NCI-H2227 treated with DMSO at 0.1 percent for 48 hours (cell line): ENCODE measurements at regions not wholly inside any gene's neighbourhood (a gene's known extent, or its start where the extent isn't known, plus 50 kb on each side); places are given as distances from the start of the nearest gene placed in this dataset.

Source experiments
- DNase-seq: peaks from one replicate; lab custom pipeline; 2025; lab: John Stamatoyannopoulos, UW

- no peak for DNase-seq
Measured at GRCh38 chr7:80403686-80404241, 108.1 kb downstream of the GNAT3 start.

- no peak for DNase-seq
Measured at GRCh38 chr7:80401708-80402107, 110.2 kb downstream of the GNAT3 start.

GRCh38 chr7:80393786-80394185 lies 118.1 kb downstream of the GNAT3 start:
- no peak for DNase-seq

- DNase-seq = peak; percentile 30
Measured at GRCh38 chr7:80392229-80393169, 119.4 kb downstream of the GNAT3 start.

- DNase-seq = no peak
Measured at GRCh38 chr7:80387634-80388193, 124.2 kb downstream of the GNAT3 start.

GRCh38 chr7:80386686-80387085 lies 125.2 kb downstream of the GNAT3 start:
- no peak for DNase-seq

- DNase-seq = no peak
Measured at GRCh38 chr7:80385508-80385907, 126.4 kb downstream of the GNAT3 start.

- DNase-seq = no peak
Measured at GRCh38 chr7:80380957-80381356, 130.9 kb downstream of the GNAT3 start.

- DNase-seq = peak; percentile 94
Measured at GRCh38 chr7:80379034-80379982, 132.6 kb downstream of the GNAT3 start.

GRCh38 chr7:80374321-80374720 lies 137.5 kb downstream of the GNAT3 start:
- DNase-seq = no peak

GRCh38 chr7:80373429-80374032 lies 138.3 kb downstream of the GNAT3 start:
- DNase-seq = peak; percentile 65

- DNase-seq = peak; percentile 42
Measured at GRCh38 chr7:80372415-80372814, 139.4 kb downstream of the GNAT3 start.

- peak; percentile 92 for DNase-seq
Measured at GRCh38 chr7:80370587-80370986, 141.3 kb downstream of the GNAT3 start.

- DNase-seq = peak; percentile 76
Measured at GRCh38 chr7:80369321-80369720, 142.5 kb downstream of the GNAT3 start.

GRCh38 chr7:80362677-80363076 lies 149.2 kb downstream of the GNAT3 start:
- DNase-seq = no peak

GRCh38 chr7:80362010-80362618 lies 149.8 kb downstream of the GNAT3 start:
- DNase-seq = no peak

GRCh38 chr7:80359476-80359875 lies 152.4 kb downstream of the GNAT3 start:
- DNase-seq = no peak

- no peak for DNase-seq
Measured at GRCh38 chr7:80359029-80359428, 152.8 kb downstream of the GNAT3 start.

- DNase-seq = peak; percentile 51
Measured at GRCh38 chr7:80357530-80357929, 154.3 kb downstream of the GNAT3 start.

- DNase-seq = no peak
Measured at GRCh38 chr7:80350430-80350829, 161.4 kb downstream of the GNAT3 start.

GRCh38 chr7:80348223-80348622 lies 163.6 kb downstream of the GNAT3 start:
- DNase-seq = no peak
